ENCODE measurements at regions not wholly inside any gene's neighbourhood (a gene's known extent, or its start where the extent isn't known, plus 50 kb on each side); places are given as distances from the start of the nearest gene placed in this dataset.

GRCh38 chr18:34549367-34549766 lies 160.7 kb upstream of the DTNA start:
- TF ChIP-seq, protein P1, sequence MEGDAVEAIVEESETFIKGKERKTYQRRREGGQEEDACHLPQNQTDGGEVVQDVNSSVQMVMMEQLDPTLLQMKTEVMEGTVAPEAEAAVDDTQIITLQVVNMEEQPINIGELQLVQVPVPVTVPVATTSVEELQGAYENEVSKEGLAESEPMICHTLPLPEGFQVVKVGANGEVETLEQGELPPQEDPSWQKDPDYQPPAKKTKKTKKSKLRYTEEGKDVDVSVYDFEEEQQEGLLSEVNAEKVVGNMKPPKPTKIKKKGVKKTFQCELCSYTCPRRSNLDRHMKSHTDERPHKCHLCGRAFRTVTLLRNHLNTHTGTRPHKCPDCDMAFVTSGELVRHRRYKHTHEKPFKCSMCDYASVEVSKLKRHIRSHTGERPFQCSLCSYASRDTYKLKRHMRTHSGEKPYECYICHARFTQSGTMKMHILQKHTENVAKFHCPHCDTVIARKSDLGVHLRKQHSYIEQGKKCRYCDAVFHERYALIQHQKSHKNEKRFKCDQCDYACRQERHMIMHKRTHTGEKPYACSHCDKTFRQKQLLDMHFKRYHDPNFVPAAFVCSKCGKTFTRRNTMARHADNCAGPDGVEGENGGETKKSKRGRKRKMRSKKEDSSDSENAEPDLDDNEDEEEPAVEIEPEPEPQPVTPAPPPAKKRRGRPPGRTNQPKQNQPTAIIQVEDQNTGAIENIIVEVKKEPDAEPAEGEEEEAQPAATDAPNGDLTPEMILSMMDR (IDR thresholded peaks at IDR 0.05; ENCODE audit: low read length) = no peak
- TF ChIP-seq EZH2 (optimal IDR thresholded peaks at IDR 0.05; ENCODE audit: low read depth, low read length) = no peak
- no peak for TF ChIP-seq EZH2phosphoT487 (IDR thresholded peaks at IDR 0.05; ENCODE audit: low read length)

Measured in MM.1S (cell line).